ENCODE measurements at regions not wholly inside any gene's neighbourhood (a gene's known extent, or its start where the extent isn't known, plus 50 kb on each side); places are given as distances from the start of the nearest gene placed in this dataset.

- FAIRE-seq: no peak
- H3K23ac ChIP-seq (ENCODE audit: insufficient read length): no peak overlapping the region
- DNase-seq (ENCODE audit: low read depth in 1 of 2, low spot score in 2 of 2): no peak
- no peaks in the 10 kb centered on the region for H3K23me2 ChIP-seq (ENCODE audit: low read depth, low read length)
- no peak overlapping the region for H2BK12ac ChIP-seq (ENCODE audit: low read depth, low read length)
- no peak overlapping the region for H4K91ac ChIP-seq (replicated peaks; ENCODE audit: insufficient read length, low read length)
- H3K9me3 ChIP-seq (ENCODE audit: insufficient read depth in 2 of 2, low read depth in 1 of 2, low read length in 1 of 2): no peaks in the 10 kb centered on the region
- WGBS, 2 experiments (ENCODE audit: extremely low coverage in 1 of 2, insufficient coverage in 1 of 2, insufficient read length in 1 of 2, insufficient replicate concordance in 2 of 2, low coverage in 1 of 2, low lambda C conversion rate in 2 of 2, missing lambda C conversion rate in 1 of 2): 94% methylated on average over 4 of the region's 4 CpGs; no CpG with 5 or more reads in 1 of the 2 experiments
- H3K4me2 ChIP-seq (ENCODE audit: insufficient read depth in 1 of 2, low read depth in 2 of 2, low read length in 2 of 2): no peak overlapping the region
- H4K8ac ChIP-seq (ENCODE audit: extremely low read depth, insufficient read depth, low read length): no peak overlapping the region
- no peaks in the 10 kb centered on the region for H3K79me1 ChIP-seq (ENCODE audit: low read depth, low read length)
- POLR2A ChIA-PET (ENCODE audit: partially characterized antibody): no interaction called here
- no peaks in the 10 kb centered on the region for H3K36me3 ChIP-seq (ENCODE audit: control insufficient read depth in 2 of 4, insufficient read depth in 4 of 4, low read length in 3 of 4)
- CTCF ChIA-PET (ENCODE audit: partially characterized antibody): interaction anchor here (0.9 kb wide), 1 partner anchor 11 kb away, joined by 4 read pairs; no protein-coding TSS in a partner anchor
- H3K4me1 ChIP-seq (replicated peaks in 1 of 4; ENCODE audit: control insufficient read depth in 3 of 4, insufficient read depth in 4 of 4, low read length in 3 of 4): peaks cover 0 to 5% (median 0%) of the 10 kb centered on the region in 4 experiments; a peak in 1 of 7 replicates
- H3K56ac ChIP-seq (replicated peaks; ENCODE audit: insufficient read length, low read depth, low read length): no peak overlapping the region
- no peak overlapping the region for H2BK120ac ChIP-seq (replicated peaks; ENCODE audit: low read depth, low read length)
- no peak overlapping the region for H3K4me3 ChIP-seq (ENCODE audit: extremely low read depth in 1 of 4, insufficient read depth in 2 of 4, low read depth in 3 of 4, low read length in 4 of 4)
- no peak overlapping the region for H3K18ac ChIP-seq (ENCODE audit: extremely low read depth, low read length)
- H2BK15ac ChIP-seq (ENCODE audit: low read length): no peak overlapping the region
- no peak overlapping the region for H3K27ac ChIP-seq (ENCODE audit: low read depth, low read length)
- H2BK5ac ChIP-seq (ENCODE audit: low read depth, low read length): no peak overlapping the region
- no peak overlapping the region for H2AK5ac ChIP-seq (ENCODE audit: low read depth, low read length)
- no peak overlapping the region for H3K14ac ChIP-seq (ENCODE audit: insufficient read length)
- no peaks in the 10 kb centered on the region for H3K27me3 ChIP-seq (replicated peaks in 1 of 4; ENCODE audit: control insufficient read depth in 3 of 4, extremely low read depth in 1 of 4, insufficient read depth in 3 of 4, low read length in 3 of 4)
- H4K20me1 ChIP-seq (replicated peaks in 1 of 2; ENCODE audit: control insufficient read depth in 1 of 2, insufficient read depth in 2 of 2, low read length in 2 of 2): no peaks in the 10 kb centered on the region
- H2AFZ ChIP-seq (ENCODE audit: low read length): no peak overlapping the region
- no peak overlapping the region for H3K4ac ChIP-seq (replicated peaks; ENCODE audit: insufficient read length, low read depth, low read length)
- no peak overlapping the region for H3K9ac ChIP-seq (replicated peaks in 1 of 4; ENCODE audit: extremely low read depth in 1 of 4, low read depth in 3 of 4, low read length in 3 of 4)
- H4K5ac ChIP-seq (ENCODE audit: insufficient read length, low read depth, low read length): no peak overlapping the region
- H3K79me2 ChIP-seq (ENCODE audit: control insufficient read depth in 1 of 2, insufficient read depth in 2 of 2, low read length in 2 of 2): no peaks in the 10 kb centered on the region
- H2BK20ac ChIP-seq (ENCODE audit: low read length): no peak overlapping the region
- TF ChIP-seq YY1 (IDR thresholded peaks at IDR 0.05; ENCODE audit: low read depth, low read length): no peak
- no peak for TF ChIP-seq KDM5A (IDR thresholded peaks at IDR 0.05; ENCODE audit: low read length)
- TF ChIP-seq BACH1 (IDR thresholded peaks at IDR 0.05; ENCODE audit: low read length): no peak
- no peak for TF ChIP-seq RAD21 (IDR thresholded peaks at IDR 0.05 in 1 of 2, conservative IDR thresholded peaks at IDR 0.05 in 1 of 2; ENCODE audit: low read depth in 2 of 2, low read length in 2 of 2)
- no peak for TF ChIP-seq SIRT6 (IDR thresholded peaks at IDR 0.05; ENCODE audit: low read length)
- TF ChIP-seq SIX5 (IDR thresholded peaks at IDR 0.05; ENCODE audit: low read depth, low read length): no peak
- TF ChIP-seq SP1 (IDR thresholded peaks at IDR 0.05; ENCODE audit: low read depth, low read length): no peak
- TF ChIP-seq MAFK (IDR thresholded peaks at IDR 0.05; ENCODE audit: low read depth, low read length): no peak
- TF ChIP-seq ATF3 (IDR thresholded peaks at IDR 0.05; ENCODE audit: insufficient read depth, low read depth, low read length): no peak
- TF ChIP-seq SP4 (IDR thresholded peaks at IDR 0.05; ENCODE audit: low read length): no peak
- TF ChIP-seq POU5F1 (IDR thresholded peaks at IDR 0.05; ENCODE audit: low read depth, low read length): no peak
- TF ChIP-seq PHF8 (conservative IDR thresholded peaks at IDR 0.05; ENCODE audit: low read depth, low read length): no peak
- TF ChIP-seq NANOG (IDR thresholded peaks at IDR 0.05; ENCODE audit: insufficient read depth, low read depth, low read length, poor library complexity, severe bottlenecking): no peak
- no peak for TF ChIP-seq SP2 (IDR thresholded peaks at IDR 0.05; ENCODE audit: low read length)
- TF ChIP-seq HDAC2 (IDR thresholded peaks at IDR 0.05; ENCODE audit: borderline replicate concordance in 1 of 2, low read depth in 2 of 2, low read length in 2 of 2): no peak
- no peak for TF ChIP-seq CREB1 (IDR thresholded peaks at IDR 0.05)
These were observed 679.3 kb downstream of the DHX35 start for GRCh38 chr20:39641423-39641822.
